NCI-H187 (cell line): ENCODE measurements at regions not wholly inside any gene's neighbourhood (a gene's known extent, or its start where the extent isn't known, plus 50 kb on each side); places are given as distances from the start of the nearest gene placed in this dataset.

Experiments used
- DNase-seq, 2 experiments: peaks; one replicate each; lab custom pipeline; 2025; lab: John Stamatoyannopoulos, UW

DNA sequence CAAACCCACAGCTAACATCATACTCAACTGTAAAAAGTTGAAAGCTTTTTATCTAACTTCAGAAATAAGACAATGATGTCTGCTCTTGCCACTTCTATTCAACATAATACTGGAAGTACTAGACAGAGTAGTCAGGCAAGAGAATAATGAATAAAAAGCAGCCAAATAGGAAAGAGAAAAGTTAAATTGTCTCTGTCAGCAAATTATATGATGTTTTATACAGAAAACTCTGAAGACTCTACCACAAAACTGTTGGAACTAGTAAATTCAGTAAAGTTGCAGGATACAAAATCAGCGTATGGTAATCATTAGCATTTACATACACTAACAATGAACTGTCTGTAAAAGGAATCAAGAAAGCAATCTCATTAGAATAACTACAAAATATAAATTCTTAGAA lies 752.9 kb upstream of the CT83 start:
- no peak for DNase-seq

DNA sequence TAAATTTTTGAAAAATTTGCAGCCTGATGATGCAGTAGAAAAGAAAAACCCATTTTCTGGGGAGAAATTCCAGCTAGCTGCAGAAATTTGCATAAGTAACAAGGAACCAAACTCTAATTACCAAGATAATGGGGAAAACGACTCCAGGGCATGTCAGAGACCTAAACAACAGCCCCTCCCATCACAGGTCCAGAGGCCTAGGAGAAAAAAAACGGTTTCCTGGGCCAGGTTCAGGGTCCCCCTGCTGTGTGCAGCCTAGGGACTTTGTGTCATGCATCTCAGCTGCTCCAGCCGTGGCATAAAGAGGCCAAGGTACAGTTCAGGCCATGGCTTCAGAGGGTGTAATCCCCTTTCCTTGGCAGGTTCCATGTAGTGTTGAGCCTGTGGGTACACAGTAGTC lies 733.7 kb upstream of the CT83 start:
- DNase-seq, result no peak

DNA sequence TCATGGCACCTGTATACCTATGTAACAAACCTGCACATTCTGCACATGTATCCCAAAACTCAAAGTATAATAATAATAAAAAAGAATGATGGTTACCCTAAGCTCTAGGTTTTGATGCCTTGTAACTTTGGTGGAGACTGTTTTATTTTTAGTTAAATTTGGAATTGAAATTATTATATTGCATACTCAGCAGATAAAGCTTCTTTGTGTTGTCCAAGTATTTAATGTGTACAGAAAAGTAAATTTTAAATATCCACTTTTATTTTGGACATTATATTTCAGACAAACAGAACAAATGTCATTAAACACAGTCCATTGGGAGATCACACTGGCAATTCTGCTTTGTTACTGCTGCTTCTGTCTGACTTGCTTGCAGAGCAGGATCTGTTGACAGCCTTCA lies 684.5 kb upstream of the CT83 start:
- no peak for DNase-seq

DNA sequence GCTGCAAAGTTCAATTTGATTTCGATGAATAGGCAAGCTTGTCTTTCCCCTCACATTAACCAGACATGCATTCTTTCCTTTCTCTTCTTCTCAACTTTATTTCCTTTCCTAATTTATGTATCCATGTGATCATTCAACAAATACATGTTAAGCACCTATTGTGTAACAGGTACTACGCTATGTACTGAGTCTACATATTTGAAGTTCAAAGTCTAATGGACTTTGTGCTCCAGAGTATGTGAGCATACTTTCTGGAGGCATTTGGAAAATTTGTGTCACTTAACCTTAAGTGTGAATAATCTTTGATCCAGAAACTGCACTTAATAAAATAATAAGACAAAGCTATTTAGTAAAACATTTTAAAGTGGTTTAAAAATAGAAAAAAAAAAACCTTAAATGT lies 675.3 kb upstream of the CT83 start:
- no peak for DNase-seq

DNA sequence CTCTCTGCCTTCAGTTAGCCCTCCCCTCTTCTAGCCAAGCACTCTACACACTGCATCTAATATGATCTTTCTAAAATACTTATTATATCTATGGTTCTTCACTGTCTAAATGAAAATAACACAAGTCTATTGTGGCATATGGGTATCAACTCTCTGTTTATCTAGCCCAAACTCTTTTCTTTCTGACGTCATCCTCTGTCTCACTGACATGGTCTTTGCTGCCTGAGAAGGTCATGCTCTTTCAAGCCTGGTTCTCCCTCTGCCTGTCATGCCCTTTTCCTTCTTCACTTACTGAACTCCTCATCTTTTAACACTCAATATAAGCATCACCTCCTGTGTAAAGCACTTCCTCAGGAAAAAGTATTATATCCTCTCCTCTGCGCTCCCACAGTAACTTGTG lies 672.2 kb upstream of the CT83 start:
- no peak for DNase-seq

DNA sequence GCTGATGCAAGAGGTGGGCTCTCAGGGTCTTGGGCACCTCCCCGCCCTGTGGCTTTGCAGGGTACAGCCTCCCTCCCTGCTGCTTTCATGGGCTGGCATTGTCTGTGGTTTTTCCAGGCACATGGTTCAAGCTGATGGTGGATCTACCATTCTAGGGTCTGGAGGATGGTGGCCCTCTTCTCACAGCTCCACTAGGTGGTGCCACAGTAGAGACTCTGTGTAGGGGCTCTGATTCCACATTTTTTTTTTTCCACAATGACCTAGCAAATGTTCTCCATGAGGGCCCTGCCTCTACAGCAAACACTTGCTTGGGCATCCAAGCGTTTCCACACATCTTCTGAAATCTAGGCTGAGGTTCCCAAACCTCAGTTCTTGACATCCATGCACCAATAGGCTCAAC lies 657.9 kb upstream of the CT83 start:
- DNase-seq, result no peak

DNA sequence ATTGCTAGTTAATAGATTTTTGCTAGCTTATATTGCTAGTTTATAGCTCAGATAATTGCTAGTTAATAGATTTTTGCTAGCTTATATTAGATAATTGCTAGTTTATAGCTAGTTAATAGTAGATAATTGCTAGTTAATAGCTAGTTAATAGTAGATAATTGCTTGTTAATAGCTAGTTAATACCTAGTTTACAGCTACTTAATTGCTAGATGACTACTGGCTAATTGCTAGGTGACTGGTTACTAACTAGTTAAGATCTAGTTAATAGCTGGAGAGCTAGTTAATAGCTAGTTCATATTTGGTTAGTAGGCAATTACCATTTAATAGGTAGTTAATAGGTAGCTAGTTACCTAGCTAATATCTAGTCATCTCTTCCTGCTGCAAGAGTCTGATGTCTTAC lies 633.8 kb upstream of the CT83 start:
- no peak for DNase-seq

DNA sequence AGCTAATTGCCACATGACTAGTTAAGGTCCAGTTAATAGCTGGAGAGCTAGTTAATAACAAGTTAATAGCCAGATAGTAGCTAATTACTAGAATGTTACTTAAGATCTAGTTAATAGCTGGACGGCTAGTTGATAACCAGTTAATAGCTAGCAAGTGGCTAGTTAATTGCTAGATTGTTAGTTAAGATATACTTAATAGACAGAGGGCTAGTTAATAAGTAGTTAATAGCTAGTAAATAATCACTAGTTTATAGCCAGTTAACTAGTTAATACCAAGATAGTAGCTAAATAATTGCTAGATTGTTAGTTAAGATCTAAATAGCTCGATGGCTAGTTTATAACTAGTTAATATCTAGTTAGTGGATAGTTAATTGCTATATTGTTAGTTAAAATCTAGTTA lies 632.6 kb upstream of the CT83 start:
- no peak for DNase-seq

DNA sequence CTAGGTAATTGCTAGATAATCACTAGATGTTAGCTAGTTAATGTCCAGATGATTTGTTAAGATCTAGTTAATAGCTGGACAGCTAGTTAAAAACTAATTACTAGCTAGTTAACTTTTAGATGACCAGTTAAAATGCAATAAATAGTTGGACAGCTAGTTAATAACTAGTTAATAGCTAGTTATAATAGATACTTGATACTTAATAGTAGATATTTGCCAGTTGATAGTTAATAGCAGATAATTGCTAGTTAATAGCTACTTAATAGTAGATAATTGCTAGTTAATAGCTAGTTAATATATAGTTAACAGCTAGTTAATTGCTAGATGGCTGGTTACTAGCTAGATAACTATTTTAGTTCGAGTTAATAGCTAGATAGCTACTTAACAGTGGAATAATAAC lies 631.4 kb upstream of the CT83 start:
- no peak for DNase-seq

DNA sequence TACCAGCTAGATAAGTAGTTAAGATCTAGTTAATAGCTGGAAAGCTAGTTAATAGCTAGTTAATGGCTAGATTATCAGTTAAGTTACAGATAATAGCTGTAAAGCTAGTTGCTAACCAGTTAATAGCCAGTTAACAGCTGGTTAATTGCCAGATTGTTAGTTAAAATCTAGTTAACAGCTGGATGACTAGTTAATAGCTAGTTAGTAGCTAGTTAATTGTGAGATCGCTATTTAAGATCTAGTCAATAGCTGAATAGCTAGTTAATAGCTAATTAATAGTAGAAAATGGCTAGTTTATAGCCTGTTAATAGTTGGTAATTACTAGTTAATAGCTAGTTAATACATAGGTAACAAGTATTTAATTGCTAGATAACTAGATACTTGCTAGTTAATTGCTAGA lies 630.5 kb upstream of the CT83 start:
- DNase-seq, result no peak

DNA sequence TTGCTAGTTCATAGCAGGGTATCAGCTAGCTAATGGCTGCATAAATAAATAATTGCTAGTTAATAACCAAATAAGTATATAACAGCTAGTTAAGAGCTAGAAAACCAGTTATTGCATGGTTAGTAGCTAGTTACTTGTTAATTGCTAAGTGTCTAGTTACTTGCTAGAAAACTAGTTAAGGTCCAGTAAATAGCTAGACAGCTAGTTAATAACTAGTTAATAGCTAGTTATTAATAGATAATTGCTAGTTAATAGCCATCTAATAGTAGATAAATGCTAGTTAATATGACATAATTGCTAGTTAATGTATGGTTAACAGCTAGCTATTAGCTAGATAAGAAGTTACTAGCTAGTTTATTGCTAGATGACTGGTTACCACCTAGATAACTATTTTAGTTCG lies 629.9 kb upstream of the CT83 start:
- no peak for DNase-seq

DNA sequence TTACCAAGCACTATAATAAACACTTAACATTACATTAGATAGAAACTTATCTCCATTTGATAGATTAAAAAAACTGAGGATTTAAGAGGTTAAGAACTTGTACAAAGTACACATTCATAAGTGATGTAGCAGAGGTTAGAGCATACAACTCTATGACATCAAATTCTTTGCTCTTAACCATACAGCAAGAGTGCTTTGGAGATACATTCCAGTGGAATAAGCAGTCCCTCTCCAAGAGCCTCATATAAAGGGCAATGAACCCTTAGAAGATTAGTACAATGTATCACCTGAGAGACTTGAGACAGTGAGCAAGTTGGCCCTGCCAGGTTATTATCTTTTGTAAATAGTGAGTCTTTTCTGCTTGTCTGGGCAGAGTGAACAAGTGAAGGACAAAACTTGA lies 600.4 kb upstream of the CT83 start:
- DNase-seq, result no peak

DNA sequence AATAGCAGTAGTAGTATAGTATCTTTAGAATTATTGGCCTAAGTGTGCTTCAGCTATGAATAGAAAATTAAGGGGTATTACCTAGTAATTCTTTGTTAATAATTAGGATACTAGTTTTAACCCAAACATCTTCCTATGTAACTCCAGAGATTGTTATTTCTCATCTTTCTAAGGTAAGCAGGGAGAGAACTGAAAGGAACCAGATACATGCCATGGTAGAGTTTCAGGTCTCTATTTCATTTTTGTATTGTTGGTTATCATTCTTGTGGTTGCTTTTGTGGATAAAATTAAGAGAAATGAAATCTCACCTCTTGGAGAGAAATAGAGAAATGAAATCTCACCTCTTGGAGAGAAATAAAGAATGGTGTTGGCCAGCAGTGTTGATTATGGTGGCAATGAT lies 597.1 kb upstream of the CT83 start:
- DNase-seq, result no peak

DNA sequence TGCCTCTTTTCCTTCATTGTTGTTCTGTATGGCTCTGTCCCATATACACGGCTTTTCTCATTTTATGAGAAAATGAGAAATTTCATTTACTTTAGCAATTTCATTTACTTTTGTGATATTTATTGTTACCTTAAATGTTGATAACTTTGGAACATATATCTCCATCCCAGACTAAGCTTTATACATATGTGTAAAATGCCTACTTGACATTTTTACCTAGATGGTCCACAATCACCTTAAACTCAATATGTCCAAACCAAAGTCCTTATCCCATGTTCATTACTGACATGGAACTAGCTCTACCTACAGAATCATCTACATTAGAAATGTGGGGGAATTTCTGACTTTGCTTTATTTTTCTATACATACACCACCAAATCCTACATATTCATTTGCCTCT lies 590.5 kb upstream of the CT83 start:
- DNase-seq, result no peak

DNA sequence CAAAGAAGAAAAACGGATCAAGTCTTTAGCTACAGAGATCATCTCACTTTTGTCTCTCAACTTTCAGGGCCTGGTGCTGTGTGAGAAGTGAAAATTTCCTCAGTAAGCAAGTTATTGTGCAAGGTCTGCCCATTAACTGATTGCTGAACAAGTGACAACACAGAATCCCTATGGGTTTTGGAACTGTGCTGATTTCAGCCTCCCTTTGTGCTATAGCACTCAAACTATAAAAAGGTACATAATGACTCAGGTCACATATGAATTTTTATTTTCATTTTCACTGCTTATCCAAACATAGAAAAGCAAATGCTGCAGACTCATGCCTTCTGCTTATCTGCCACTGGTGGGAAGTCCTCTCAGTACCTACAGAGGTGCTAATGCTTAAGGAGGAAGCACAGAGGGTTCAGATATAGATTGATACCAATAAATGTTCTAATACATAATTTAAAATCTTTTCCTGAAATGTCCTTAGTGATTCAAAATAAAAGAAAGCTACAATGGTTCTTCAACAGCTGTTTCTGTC lies 576.2 kb upstream of the CT83 start:
- no peak for DNase-seq

DNA sequence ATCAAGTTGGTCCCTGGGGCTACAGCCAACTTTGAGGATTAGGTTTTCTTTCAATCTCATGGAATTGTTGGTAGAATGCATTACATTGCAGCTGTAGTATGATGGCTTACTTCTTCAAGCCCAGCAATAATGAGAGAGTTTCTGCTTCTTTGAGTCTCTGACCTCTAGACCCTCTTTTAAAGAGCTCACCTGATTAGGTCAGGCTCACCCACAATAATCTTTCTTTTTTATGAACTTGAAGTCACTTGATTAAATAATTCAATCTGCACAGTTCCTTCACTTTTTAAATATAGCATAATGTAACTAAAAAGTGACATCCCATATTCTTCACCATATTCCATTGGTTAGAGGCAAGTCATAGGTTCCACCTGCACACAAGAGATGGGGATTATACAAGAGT lies 547.5 kb upstream of the CT83 start:
- DNase-seq, result no peak

DNA sequence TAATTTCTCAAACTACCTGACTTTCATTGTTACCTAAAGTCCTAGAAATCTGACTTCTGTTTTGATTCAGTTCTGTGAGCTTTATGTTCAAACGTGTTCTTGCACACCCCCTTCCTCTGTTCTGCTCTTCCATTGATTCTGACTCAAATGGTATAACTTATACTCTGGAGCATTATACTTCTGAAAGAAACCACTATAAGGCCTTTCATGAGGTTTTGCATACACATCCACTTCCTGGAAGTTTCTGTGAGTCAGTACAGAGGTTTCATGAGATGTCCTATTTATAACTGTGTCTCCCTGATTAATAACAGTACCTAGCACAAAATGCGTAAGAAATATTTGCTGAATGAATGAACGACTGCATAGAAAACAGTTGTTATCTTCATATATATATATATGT lies 540.2 kb upstream of the CT83 start:
- no peak for DNase-seq

DNA sequence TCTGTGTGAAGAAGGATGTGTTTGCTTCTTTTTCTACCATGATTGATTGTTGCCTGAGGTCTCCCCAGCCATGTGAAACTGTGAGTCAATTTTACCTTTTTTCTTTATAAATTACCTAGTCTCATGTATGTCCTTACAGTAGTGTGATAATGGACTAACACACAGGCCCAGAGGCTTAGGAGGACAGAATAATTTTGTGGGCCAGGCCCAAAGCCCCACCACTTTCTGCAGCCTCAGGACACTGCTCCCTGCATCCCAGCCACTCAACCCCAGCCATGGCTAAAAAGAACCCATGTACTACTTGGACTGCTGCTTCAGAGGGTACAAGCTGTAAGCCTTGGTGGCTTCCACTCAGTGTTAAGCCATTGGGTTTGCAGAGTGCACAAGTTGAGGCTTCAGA lies 512.7 kb upstream of the CT83 start:
- no peak for DNase-seq

DNA sequence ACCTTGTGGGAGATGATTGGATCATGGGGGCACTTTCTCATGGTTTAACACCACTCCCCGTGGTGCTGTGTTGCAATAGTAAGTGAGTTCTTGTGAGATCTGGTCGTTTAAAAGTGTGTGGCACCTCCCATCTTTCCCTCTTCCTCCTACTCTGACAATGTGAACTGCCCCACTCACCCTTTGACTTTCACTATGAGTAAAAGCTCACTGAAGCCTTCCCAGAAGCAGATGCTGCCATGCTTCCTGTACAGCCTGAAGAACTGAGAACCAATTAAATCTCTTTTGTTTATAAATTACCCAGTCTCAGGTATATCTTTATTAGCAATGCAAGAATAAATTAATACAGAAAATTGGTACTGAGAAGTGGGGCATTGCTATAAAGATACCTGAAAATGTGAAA lies 509.6 kb upstream of the CT83 start:
- no peak for DNase-seq

DNA sequence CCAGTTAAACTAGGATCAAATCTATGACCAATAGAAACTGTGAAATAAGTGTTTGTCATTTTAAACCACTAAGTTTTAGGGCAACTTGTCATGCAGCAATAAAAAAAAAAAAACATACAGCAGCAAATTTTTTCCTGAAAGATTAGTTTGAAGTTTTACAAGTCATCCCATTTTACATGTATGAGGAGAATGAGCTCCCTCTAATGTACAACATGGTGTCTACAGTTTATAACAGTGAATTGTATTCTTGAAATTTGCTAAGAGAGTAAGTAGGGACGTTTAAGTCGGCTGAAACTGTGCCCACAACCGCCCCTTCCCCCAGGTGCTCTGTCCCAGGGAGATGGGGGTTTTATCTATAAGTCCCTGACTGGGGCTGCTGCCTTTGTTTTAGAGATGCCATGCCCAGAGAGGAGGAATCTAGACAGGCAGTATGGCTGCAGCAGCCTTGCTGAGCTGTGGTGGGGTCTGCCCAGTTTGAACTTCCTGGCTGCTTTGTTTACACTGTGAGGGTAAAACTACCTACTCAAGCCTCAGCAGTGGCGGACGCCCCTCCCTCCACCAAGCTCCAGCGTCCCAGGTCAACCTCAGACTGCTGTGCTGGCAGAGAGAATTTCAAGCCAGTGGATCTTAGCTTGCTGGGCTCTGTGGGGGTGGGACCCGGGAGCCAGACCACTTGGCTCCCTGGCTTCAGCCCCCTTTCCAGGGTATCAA lies 499.3 kb upstream of the CT83 start:
- no peak for DNase-seq

DNA sequence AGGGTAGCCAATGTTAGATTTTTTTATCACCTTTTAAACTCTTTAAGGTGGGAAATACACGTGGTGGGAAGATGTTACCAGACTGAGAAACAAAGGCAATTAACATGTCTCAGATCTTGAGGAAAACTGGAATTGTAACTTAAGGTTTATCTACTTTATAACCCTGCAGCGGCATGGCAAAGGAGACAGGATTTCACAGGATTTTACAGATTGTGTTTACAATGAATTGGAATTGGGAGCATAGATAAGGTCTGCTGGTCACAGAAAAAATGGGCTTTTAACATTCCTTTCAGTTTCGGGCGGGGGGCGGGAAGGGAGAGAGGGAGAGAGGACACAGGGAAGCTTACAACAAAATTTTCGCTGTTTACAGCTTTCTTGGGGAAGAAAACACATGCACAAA lies 467.5 kb upstream of the CT83 start:
- DNase-seq, result no peak

DNA sequence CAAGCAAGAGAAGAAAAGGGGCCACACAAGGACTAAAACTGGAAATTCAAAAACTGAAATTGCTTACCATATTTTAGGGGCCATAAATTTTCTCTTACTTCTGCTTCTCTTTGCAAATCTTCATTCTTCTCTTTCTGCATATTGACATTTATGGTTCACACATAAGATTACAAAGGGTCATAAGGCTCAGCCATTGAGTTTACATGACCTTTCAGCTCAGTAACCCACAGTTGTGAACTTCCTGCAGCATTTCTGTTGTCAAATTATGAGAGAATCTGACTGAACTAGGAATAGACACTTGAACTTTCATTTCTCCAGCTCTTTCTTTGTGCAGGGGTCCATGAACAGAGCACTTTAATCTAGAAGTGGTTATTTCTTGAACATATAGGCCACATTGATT lies 434.8 kb upstream of the CT83 start:
- DNase-seq, result no peak

DNA sequence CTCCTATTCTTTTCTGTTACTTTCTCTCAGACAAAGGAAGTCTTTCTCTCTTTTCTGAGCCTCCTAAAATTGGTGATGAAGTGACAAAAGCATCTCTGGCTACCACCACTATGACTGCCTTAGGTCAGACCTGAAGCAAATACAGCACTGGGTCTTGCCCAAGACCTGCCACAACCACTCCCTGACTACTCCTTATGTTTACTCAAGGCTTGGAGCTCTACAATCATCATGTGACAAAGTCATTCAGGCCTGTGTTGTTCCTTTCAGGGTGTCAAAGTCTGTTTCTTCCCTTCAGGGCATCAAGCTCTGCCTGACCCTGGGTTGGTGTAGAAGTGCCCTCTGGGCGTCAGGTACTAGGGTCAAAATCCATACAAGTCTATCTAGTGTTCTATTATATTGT lies 419.2 kb upstream of the CT83 start:
- no peak for DNase-seq

DNA sequence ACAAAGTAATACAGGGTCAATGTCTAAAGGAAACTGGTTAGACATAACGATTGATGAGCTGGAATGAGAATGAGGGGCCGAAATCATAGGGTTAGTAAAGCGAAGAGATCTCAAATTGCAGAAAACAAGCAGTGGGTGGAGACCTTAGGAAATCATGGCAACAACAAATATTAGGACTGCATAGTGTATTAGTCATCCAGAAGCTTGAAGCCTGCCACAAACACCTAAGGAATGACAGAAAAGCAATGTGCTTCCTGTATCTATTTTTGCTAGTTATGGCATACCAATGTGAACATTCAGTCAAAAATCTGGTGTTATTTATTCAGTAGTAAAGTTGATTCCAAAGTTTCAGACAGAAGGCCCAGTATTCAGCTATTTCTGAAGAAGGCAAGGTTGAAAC lies 410.9 kb upstream of the CT83 start:
- no peak for DNase-seq

DNA sequence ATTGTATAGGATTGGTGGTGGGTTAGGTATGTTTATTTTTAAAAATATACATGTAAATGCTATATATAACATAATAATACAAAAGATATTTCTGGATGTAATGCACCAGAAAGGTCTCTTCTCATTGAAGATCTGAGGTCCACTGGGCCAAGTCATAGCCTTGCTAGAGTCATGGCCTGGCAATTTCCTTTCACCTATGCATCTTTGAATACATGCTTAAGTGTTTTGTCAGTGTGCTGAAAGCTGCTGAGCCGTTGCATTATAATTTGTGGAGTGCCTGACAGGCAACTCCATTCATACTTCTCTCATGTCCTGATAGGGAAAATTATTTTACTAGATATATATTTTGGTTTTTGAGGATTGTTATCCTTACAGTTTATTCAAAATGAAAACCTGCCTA lies 410.2 kb upstream of the CT83 start:
- DNase-seq, result no peak
